ENCODE measurements at regions not wholly inside any gene's neighbourhood (a gene's known extent, or its start where the extent isn't known, plus 50 kb on each side); places are given as distances from the start of the nearest gene placed in this dataset.

DNA sequence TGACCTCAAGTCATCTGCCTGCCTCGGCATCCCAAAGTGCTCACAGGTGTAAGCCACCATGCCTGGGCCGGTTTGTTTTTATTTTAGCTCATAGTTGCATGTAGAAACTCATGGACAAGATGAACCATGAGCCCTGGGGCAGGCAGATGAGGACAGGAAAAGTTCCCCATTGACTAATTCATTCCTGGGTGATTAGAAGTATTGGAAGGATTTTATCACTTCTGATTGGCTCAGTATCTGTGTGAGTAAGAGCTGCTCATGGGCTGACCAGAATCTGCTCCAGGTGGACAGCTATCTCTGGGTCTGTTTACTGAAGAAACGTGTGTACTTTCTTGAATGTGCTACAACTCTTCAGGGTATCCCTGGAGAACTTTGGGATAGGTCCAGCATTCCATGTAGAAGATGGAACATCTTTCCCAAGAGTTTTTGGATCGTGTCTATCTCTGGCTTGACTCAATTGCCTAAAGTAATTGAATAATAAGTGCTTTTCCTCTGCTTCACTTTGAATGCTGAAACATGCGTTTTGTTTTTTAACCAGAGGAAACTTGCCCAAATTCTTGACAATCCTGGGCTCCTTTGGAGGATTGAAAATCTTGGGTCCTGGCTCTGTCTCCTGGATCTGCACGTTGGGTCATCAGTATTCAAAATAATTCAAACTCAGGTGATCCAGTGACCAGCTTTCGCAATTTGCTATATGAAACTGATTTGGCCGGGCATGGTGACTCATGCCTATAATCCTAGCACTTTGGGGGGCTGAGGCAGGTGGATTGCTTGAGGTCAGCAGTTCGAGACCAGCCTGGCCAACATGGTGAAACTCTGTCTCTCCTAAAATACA, 88.6 kb upstream of the DHRSX start (continued):
- TF ChIP-seq CHD7 (IDR thresholded peaks at IDR 0.05; ENCODE audit: insufficient replicate concordance, low read length) (no peak), USF2 (IDR thresholded peaks at IDR 0.05; ENCODE audit: low read length) (no peak), PHF8 (conservative IDR thresholded peaks at IDR 0.05; ENCODE audit: low read depth, low read length) (no peak), RXRA (IDR thresholded peaks at IDR 0.05; ENCODE audit: insufficient read depth, low read depth, low read length) (no peak)
